UCSD-AML1 (cell line): ENCODE measurements at regions not wholly inside any gene's neighbourhood (a gene's known extent, or its start where the extent isn't known, plus 50 kb on each side); places are given as distances from the start of the nearest gene placed in this dataset.
"Not testable (repeated sequence)": the region's sequence is repeated elsewhere in the genome, so short reads cannot be mapped to it uniquely, and the experiment has no call there.

ENCODE experiments used
- DNase-seq: peaks from one replicate; lab custom pipeline; 2025; ENCODE audit not compliant: unreplicated experiment; lab: John Stamatoyannopoulos, UW

- no peak for DNase-seq
Measured at GRCh38 chr11:87477321-87477720, 439.6 kb downstream of the TMEM135 start.

GRCh38 chr11:87473174-87473573, 435.4 kb downstream of the TMEM135 start:
- no peak for DNase-seq

GRCh38 chr11:87466223-87466622, 428.5 kb downstream of the TMEM135 start:
- DNase-seq, result no peak

GRCh38 chr11:87465716-87466115, 428.0 kb downstream of the TMEM135 start:
- DNase-seq, result no peak

- no peak for DNase-seq
Measured at GRCh38 chr11:87463486-87464102, 425.9 kb downstream of the TMEM135 start.

GRCh38 chr11:87462171-87462570, 424.4 kb downstream of the TMEM135 start:
- no peak for DNase-seq

- DNase-seq, result no peak
Measured at GRCh38 chr11:87460842-87461637, 423.3 kb downstream of the TMEM135 start.

- no peak for DNase-seq
Measured at GRCh38 chr11:87460279-87460678, 422.5 kb downstream of the TMEM135 start.

GRCh38 chr11:87459351-87459750, 421.6 kb downstream of the TMEM135 start:
- DNase-seq, result no peak

- DNase-seq, result no peak
Measured at GRCh38 chr11:87456499-87456898, 418.8 kb downstream of the TMEM135 start.

GRCh38 chr11:87455180-87455579, 417.4 kb downstream of the TMEM135 start:
- DNase-seq, result no peak

GRCh38 chr11:87454241-87454640, 416.5 kb downstream of the TMEM135 start:
- no peak for DNase-seq

GRCh38 chr11:87453531-87454089, 415.9 kb downstream of the TMEM135 start:
- no peak for DNase-seq

- DNase-seq, result not testable (repeated sequence)
Measured at GRCh38 chr11:87452025-87452424, 414.3 kb downstream of the TMEM135 start.

- no peak for DNase-seq
Measured at GRCh38 chr11:87451395-87451794, 413.7 kb downstream of the TMEM135 start.

- DNase-seq, result no peak
Measured at GRCh38 chr11:87447606-87448005, 409.9 kb downstream of the TMEM135 start.

- no peak for DNase-seq
Measured at GRCh38 chr11:87444993-87445392, 407.3 kb downstream of the TMEM135 start.

GRCh38 chr11:87443707-87444106, 406.0 kb downstream of the TMEM135 start:
- no peak for DNase-seq

GRCh38 chr11:87440076-87440770, 402.5 kb downstream of the TMEM135 start:
- DNase-seq, result no peak

GRCh38 chr11:87438416-87438815, 400.7 kb downstream of the TMEM135 start:
- no peak for DNase-seq

GRCh38 chr11:87437844-87438223, 400.1 kb downstream of the TMEM135 start:
- DNase-seq, result no peak
